IMR-90 (cell line): ENCODE measurements at regions not wholly inside any gene's neighbourhood (a gene's known extent, or its start where the extent isn't known, plus 50 kb on each side); places are given as distances from the start of the nearest gene placed in this dataset.
"Not testable (repeated sequence)": the region's sequence is repeated elsewhere in the genome, so short reads cannot be mapped to it uniquely, and the experiment has no call there.

Source experiments
- ATAC-seq: fragments of 200-7000 bp; cut with Tn5 transposase; 2 replicates; pipeline ENCODE4 v1.9.1; 2020; ENCODE audit warnings: low read depth, mild to moderate bottlenecking, moderate library complexity
- BruUV-seq: library from RNA; stranded (reverse); fragments of 400-500 nt; replicated peaks from 2 replicates; lab custom pipeline; 2021; lab: Mats Ljungman, UMichigan
- CTCF ChIA-PET: fragments of 300-600 bp; formaldehyde crosslinking; extraction: SDS; loops from one replicate; lab custom pipeline; 2021; ENCODE audit warnings: antibody characterized with exemption; lab: Yijun Ruan, JAX
- POLR2A ChIA-PET: fragments of 300-600 bp; sonication (Branson Sonifier 250); formaldehyde crosslinking; loops from one replicate; lab custom pipeline; 2022; ENCODE audit warnings: antibody characterized with exemption; ENCODE audit not compliant: unreplicated experiment; lab: Charles Lee
- DNase-seq: peaks from one replicate; pipeline ENCODE4 v3.0.0; 2013
- H2AFZ ChIP-seq: replicated peaks from 2 replicates; pipeline ENCODE3; 2013; ENCODE audit warnings: low read length, mild to moderate bottlenecking; ENCODE audit not compliant: poor library complexity
- H2AK5ac ChIP-seq: 2 replicates; pipeline ENCODE4 v1.6.1; 2013; ENCODE audit warnings: low read depth, low read length, inconsistent platforms
- H2AK9ac ChIP-seq: replicated peaks from 2 replicates; pipeline ENCODE3; 2013; ENCODE audit warnings: mild to moderate bottlenecking, low read depth, low read length, moderate library complexity; ENCODE audit not compliant: poor library complexity
- H2BK120ac ChIP-seq: 2 replicates; pipeline ENCODE4 v1.6.1; 2013; ENCODE audit warnings: low read depth, low read length, inconsistent platforms
- H2BK15ac ChIP-seq: 3 replicates; pipeline ENCODE4 v1.6.1; 2013; ENCODE audit warnings: low read depth, low read length, inconsistent platforms
- H2BK20ac ChIP-seq: 2 replicates; pipeline ENCODE4 v1.6.1; 2013; ENCODE audit warnings: low read depth, mild to moderate bottlenecking, inconsistent platforms, low read length, moderate library complexity
- H2BK5ac ChIP-seq: 2 replicates; pipeline ENCODE4 v1.6.1; 2013; ENCODE audit warnings: mild to moderate bottlenecking, low read depth, low read length, inconsistent platforms; ENCODE audit not compliant: poor library complexity, severe bottlenecking
- H3K14ac ChIP-seq: replicated peaks from 2 replicates; pipeline ENCODE4 v1.6.1; 2013; ENCODE audit warnings: low read depth, low read length, inconsistent platforms
- H3K18ac ChIP-seq: 2 replicates; pipeline ENCODE4 v1.6.1; 2013; ENCODE audit warnings: low read depth, low read length, control low read depth
- H3K23ac ChIP-seq: 2 replicates; pipeline ENCODE4 v1.6.1; 2013; ENCODE audit warnings: low read depth, low read length, inconsistent platforms
- H3K27ac ChIP-seq: 2 replicates; pipeline ENCODE4 v1.5.1; 2013; ENCODE audit warnings: mild to moderate bottlenecking, control low read depth, low read length; ENCODE audit not compliant: insufficient read depth
- H3K27me3 ChIP-seq: 2 replicates; pipeline ENCODE4 v1.6.1; 2013; ENCODE audit warnings: low read length; ENCODE audit not compliant: control insufficient read depth, insufficient read depth
- H3K36me3 ChIP-seq: 2 replicates; pipeline ENCODE4 v1.6.1; 2013; ENCODE audit warnings: low read length, mixed read lengths; ENCODE audit not compliant: control insufficient read depth, insufficient read depth
- H3K4ac ChIP-seq: 2 replicates; pipeline ENCODE4 v1.6.1; 2013; ENCODE audit warnings: low read depth, low read length, inconsistent platforms
- H3K4me1 ChIP-seq: 2 replicates; pipeline ENCODE4 v1.6.1; 2013; ENCODE audit warnings: low read length, mixed read lengths; ENCODE audit not compliant: control insufficient read depth, insufficient read depth
- H3K4me2 ChIP-seq: 2 replicates; pipeline ENCODE4 v1.6.1; 2013; ENCODE audit warnings: low read depth, mild to moderate bottlenecking, control low read depth, low read length, moderate library complexity
- H3K4me3 ChIP-seq: 2 replicates; pipeline ENCODE4 v1.5.1; 2013; ENCODE audit warnings: low read depth, mild to moderate bottlenecking, control low read depth, low read length, moderate library complexity; ENCODE audit not compliant: insufficient read depth
- H3K56ac ChIP-seq: 2 replicates; pipeline ENCODE4 v1.6.1; 2013; ENCODE audit warnings: low read length, inconsistent platforms; ENCODE audit not compliant: insufficient read depth; ENCODE audit errors: extremely low read depth
- H3K79me1 ChIP-seq, 2 experiments: 2 replicates each; pipeline ENCODE4 v1.6.1; 2013; ENCODE audit warnings: low read length in 2 of 2, inconsistent platforms in 1 of 2, low read depth in 1 of 2
- H3K9ac ChIP-seq: 2 replicates; pipeline ENCODE4 v1.6.1; 2013; ENCODE audit warnings: low read depth, low read length, control low read depth
- H3K9me1 ChIP-seq: 2 replicates; pipeline ENCODE4 v1.6.1; 2013; ENCODE audit warnings: low read length, inconsistent platforms; ENCODE audit not compliant: insufficient read depth
- H3K9me3 ChIP-seq: 2 replicates; pipeline ENCODE4 v1.6.1; 2013; ENCODE audit warnings: low read length; ENCODE audit not compliant: control insufficient read depth, insufficient read depth
- H4K20me1 ChIP-seq: 2 replicates; pipeline ENCODE4 v1.6.1; 2013; ENCODE audit warnings: low read length, inconsistent platforms; ENCODE audit not compliant: insufficient read depth
- H4K5ac ChIP-seq: 2 replicates; pipeline ENCODE4 v1.6.1; 2013; ENCODE audit warnings: mild to moderate bottlenecking, low read depth, low read length, control low read depth
- H4K8ac ChIP-seq, 2 experiments: 2 replicates each; pipeline ENCODE4 v1.6.1; 2013; ENCODE audit warnings: low read depth in 2 of 2, low read length in 2 of 2, control low read depth in 1 of 2, inconsistent platforms in 1 of 2
- H4K91ac ChIP-seq: 2 replicates; pipeline ENCODE4 v1.6.1; 2013; ENCODE audit warnings: low read depth, low read length, inconsistent platforms; ENCODE audit not compliant: insufficient read depth
- BHLHE40 ChIP-seq: fragments of 150-350 bp; IDR thresholded peaks from 2 replicates; pipeline ENCODE4 v1.6.1; 2016; ENCODE audit warnings: mild to moderate bottlenecking, low read depth, low read length
- CEBPB ChIP-seq: IDR thresholded peaks from 2 replicates; pipeline ENCODE4 v1.6.1; 2012; ENCODE audit warnings: low read depth, low read length, improper control_type of control experiment
- FOS ChIP-seq: fragments of 150-350 bp; IDR thresholded peaks from 2 replicates; pipeline ENCODE4 v1.6.1; 2016; ENCODE audit warnings: low read depth, low read length
- MAFK ChIP-seq: IDR thresholded peaks from 2 replicates; pipeline ENCODE4 v1.6.1; 2012; ENCODE audit warnings: low read depth, low read length, improper control_type of control experiment
- POLR2A ChIP-seq: IDR thresholded peaks from 2 replicates; pipeline ENCODE4 v1.6.1; 2012; ENCODE audit warnings: mild to moderate bottlenecking, low read depth, low read length
- RFX5 ChIP-seq: IDR thresholded peaks from 2 replicates; pipeline ENCODE4 v1.8.0; 2012; ENCODE audit warnings: low read depth, mild to moderate bottlenecking, low read length, moderate library complexity
- WGBS, 2 experiments: methylation state at CpG; one replicate each; pipeline versions ENCODE4 v1.1.5 to v1.1.7; 2013; ENCODE audit warnings: missing lambda C conversion rate in 2 of 2; ENCODE audit not compliant: insufficient read length in 1 of 2; ENCODE audit errors: extremely low coverage in 2 of 2; 5-methylcytosine and 5-hydroxymethylcytosine counted together
- dilution Hi-C: fragments of 300-500 bp; cut with HindIII; formaldehyde crosslinking; loops from one replicate; pipeline ENCODE4 v1.14.3; 2018; ENCODE audit warnings: low sequenced_read_pairs; ENCODE audit not compliant: unreplicated experiment
- in situ Hi-C: fragments of 300-500 bp; cut with MboI; formaldehyde crosslinking; loops from 3 replicates; pipeline ENCODE4 v1.14.3; 2019; ENCODE audit warnings: low sequenced_read_pairs, inconsistent platforms, mixed read lengths
- intact Hi-C: fragments of 100-400 bp; cut with micrococcal nuclease; formaldehyde crosslinking; loops from 2 replicates; pipeline ENCODE4 v1.10.0; 2022
- TF ChIP-seq, protein P1 (sequence below): fragments of 150-350 bp; IDR thresholded peaks from 2 replicates; pipeline ENCODE4 v1.6.1; 2017; ENCODE audit warnings: mild to moderate bottlenecking, antibody characterized with exemption, low read length, low read depth

DNA sequence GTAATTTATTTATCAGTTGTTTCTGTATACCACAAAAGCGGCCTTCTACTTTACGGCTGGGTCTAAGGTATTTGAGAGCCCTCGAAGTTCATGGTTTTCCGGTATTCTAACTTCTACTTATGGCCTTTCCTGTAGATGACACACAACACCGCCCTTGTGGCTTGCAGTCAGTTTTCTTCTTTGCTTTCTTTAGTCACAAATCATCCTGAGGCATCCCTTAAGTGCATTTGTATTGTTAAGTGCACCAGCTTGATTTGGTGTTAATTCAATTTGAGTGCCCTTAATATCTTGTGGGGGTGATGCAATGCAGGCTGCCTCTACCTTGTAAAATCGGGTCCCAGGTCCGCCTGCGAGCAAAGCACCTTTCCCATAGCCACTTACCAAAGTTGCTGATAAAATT, 511.9 kb downstream of the CCDC171 start:
- dilution Hi-C loops: no loop called here
- in situ Hi-C loops: no loop called here
- H4K91ac ChIP-seq: peak overlapping the region; percentile 64; the same call in 1 of the 2 replicates
- no peak overlapping the region for H3K4me2 ChIP-seq
- peak overlapping the region; percentile 96 for H2AK5ac ChIP-seq
- intact Hi-C loops: no loop called here
- peak overlapping the region; percentile 91; the same call in 1 of the 2 replicates for H3K4ac ChIP-seq
- H3K9me3 ChIP-seq: no peaks in the 10 kb centered on the region
- peak overlapping the region; percentile 98 for H2BK20ac ChIP-seq
- H3K4me3 ChIP-seq: no peak overlapping the region
- WGBS, 2 experiments: no CpG with 5 or more reads among the region's 8 CpGs
- ChIA-PET CTCF (interaction anchor here (0.6 to 1.2 kb wide), 2 partner anchors 8 to 74 kb away, joined by 3 to 4 read pairs; no protein-coding TSS in a partner anchor), POLR2A (no interaction called here)
- DNase-seq (no peak), ATAC-seq (no peak)
- H4K5ac ChIP-seq: no peak overlapping the region
- H3K18ac ChIP-seq: no peak overlapping the region
- no peak overlapping the region for H3K23ac ChIP-seq
- H3K9me1 ChIP-seq: peaks cover 3% of the 10 kb centered on the region; the same call in 1 of the 2 replicates
- no peaks in the 10 kb centered on the region for H3K36me3 ChIP-seq
- no peak overlapping the region for H2AFZ ChIP-seq
- no peaks in the 10 kb centered on the region for H3K27me3 ChIP-seq
- H2BK5ac ChIP-seq: no peak overlapping the region
- H2BK15ac ChIP-seq: peak overlapping the region; percentile 71
- H4K8ac ChIP-seq: peak overlapping the region; percentile 7 to 46; a peak in 1 of 4 replicates
- no peak overlapping the region for H3K9ac ChIP-seq
- no peak overlapping the region for H2AK9ac ChIP-seq
- peak overlapping the region; percentile 98; the same call in 1 of the 2 replicates for H2BK120ac ChIP-seq
- H3K27ac ChIP-seq: no peak overlapping the region
- H3K4me1 ChIP-seq: peaks cover 18% of the 10 kb centered on the region
- no TSS peak for BruUV-seq
- TF ChIP-seq RFX5: no peak
- no peak for TF ChIP-seq FOS
- no peak for TF ChIP-seq POLR2A
- 0 out of 2 replicates have a peak, but pooled peaks have one; percentile 2 for TF ChIP-seq CEBPB
- no peak for TF ChIP-seq BHLHE40
- TF ChIP-seq MAFK: no peak
- TF ChIP-seq, protein P1, sequence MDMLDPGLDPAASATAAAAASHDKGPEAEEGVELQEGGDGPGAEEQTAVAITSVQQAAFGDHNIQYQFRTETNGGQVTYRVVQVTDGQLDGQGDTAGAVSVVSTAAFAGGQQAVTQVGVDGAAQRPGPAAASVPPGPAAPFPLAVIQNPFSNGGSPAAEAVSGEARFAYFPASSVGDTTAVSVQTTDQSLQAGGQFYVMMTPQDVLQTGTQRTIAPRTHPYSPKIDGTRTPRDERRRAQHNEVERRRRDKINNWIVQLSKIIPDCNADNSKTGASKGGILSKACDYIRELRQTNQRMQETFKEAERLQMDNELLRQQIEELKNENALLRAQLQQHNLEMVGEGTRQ: no peak
- H3K79me1 ChIP-seq: no peaks in the 10 kb centered on the region; a peak in 1 of 4 replicates
- no peaks in the 10 kb centered on the region for H4K20me1 ChIP-seq
- no peak overlapping the region for H3K56ac ChIP-seq
- peak overlapping the region; percentile 39; the same call in 1 of the 2 replicates for H3K14ac ChIP-seq

DNA sequence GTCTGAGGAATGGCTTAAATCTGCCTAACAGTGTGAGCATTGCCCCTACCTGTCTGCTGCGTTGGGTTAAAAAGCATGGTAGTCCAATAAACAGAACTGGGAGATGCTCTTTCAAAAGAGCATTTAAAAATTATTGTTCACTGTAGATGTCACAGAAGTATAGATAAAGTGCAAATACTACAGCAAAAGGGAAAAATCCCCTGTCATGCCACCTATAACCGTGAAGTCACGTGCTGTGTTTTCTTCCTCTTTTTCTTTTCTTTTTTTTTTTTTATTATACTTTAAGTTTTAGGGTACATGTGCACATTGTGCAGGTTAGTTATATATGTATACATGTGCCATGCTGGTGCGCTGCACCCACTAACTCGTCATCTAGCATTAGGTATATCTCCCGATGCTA, 513.4 kb downstream of the CCDC171 start:
- intact Hi-C loops, H3K79me1 ChIP-seq, CTCF ChIA-PET, H3K14ac ChIP-seq, H3K23ac ChIP-seq, H4K20me1 ChIP-seq, H3K36me3 ChIP-seq, H3K4me3 ChIP-seq, H3K9me3 ChIP-seq, BruUV-seq, H2BK5ac ChIP-seq, H3K56ac ChIP-seq, H4K5ac ChIP-seq, H3K9me1 ChIP-seq, in situ Hi-C loops, ATAC-seq, DNase-seq, H3K27me3 ChIP-seq, H3K4me2 ChIP-seq, dilution Hi-C loops, POLR2A ChIA-PET, H2AK9ac ChIP-seq, H2AFZ ChIP-seq, H3K9ac ChIP-seq, H3K27ac ChIP-seq, H3K18ac ChIP-seq: not testable (repeated sequence)
- Histone ChIP-seq H4K8ac (0 out of 4 replicates have a peak overlapping the region, but pooled peaks of 1 of the 2 experiments have one; percentile 40), H4K91ac (peak overlapping the region; percentile 9; the same call in 1 of the 2 replicates), H2BK20ac (peak overlapping the region; percentile 52; the same call in 1 of the 2 replicates), H2BK15ac (peak overlapping the region; percentile 71; the same call in 1 of the 3 replicates), H3K4me1 (peaks cover 22% of the 10 kb centered on the region), H2AK5ac (peak overlapping the region; percentile 61), H2BK120ac (peak overlapping the region; percentile 98; the same call in 1 of the 2 replicates), H3K4ac (peak overlapping the region; percentile 66)
- WGBS, 2 experiments: no CpG with 5 or more reads among the region's 6 CpGs
